HEK293 (cell line): ENCODE measurements at regions not wholly inside any gene's neighbourhood (a gene's known extent, or its start where the extent isn't known, plus 50 kb on each side); places are given as distances from the start of the nearest gene placed in this dataset.

Source experiments
- CTCF ChIA-PET: fragments of 350-600 bp; formaldehyde crosslinking; extraction: SDS; loops from one replicate; lab custom pipeline; 2021; ENCODE audit warnings: antibody characterized with exemption; lab: Yijun Ruan, JAX
- POLR2A ChIA-PET: fragments of 300-600 bp; formaldehyde crosslinking; extraction: SDS; loops from one replicate; lab custom pipeline; 2020; ENCODE audit warnings: antibody characterized with exemption, inconsistent platforms; lab: Yijun Ruan, JAX
- H3K27ac ChIP-seq: fragments of 200-500 bp; sonication (Bioruptor generic); 2 replicates; pipeline ENCODE4 v1.5.1; 2014; ENCODE audit warnings: low read depth, low read length, control low read depth, inconsistent platforms; ENCODE audit errors: extremely low read depth
- H3K36me3 ChIP-seq, 2 experiments: fragments of 200-500 bp in 1 of 2; sonication (Bioruptor generic) in 1 of 2; 1 replicate in 1 of 2; 2 replicates in 1 of 2; pipeline ENCODE4 v1.5.1; 2014 to 2017; ENCODE audit warnings: inconsistent platforms in 2 of 2, low read length in 2 of 2; ENCODE audit not compliant: control insufficient read depth in 2 of 2, insufficient read depth in 1 of 2
- H3K4me1 ChIP-seq: fragments of 200-500 bp; sonication (Bioruptor generic); 2 replicates; pipeline ENCODE4 v1.5.1; 2014; ENCODE audit warnings: mild to moderate bottlenecking, low read length, inconsistent platforms; ENCODE audit not compliant: control insufficient read depth, insufficient read depth
- H3K4me3 ChIP-seq: 2 replicates; pipeline ENCODE4 v1.5.1; 2011; ENCODE audit warnings: low read depth, mild to moderate bottlenecking, control low read depth, low read length, moderate library complexity
- H3K9me3 ChIP-seq: fragments of 200-500 bp; sonication (Bioruptor generic); 2 replicates; pipeline ENCODE4 v1.5.1; 2014; ENCODE audit warnings: low read depth, low read length, inconsistent platforms; ENCODE audit not compliant: control insufficient read depth, insufficient read depth
- GLI2 ChIP-seq: fragments of 450-650 bp; formaldehyde crosslinking; IDR thresholded peaks from 2 replicates; pipeline ENCODE4; 2017; ENCODE audit warnings: missing biosample characterization, missing genetic modification characterization, low read depth, borderline replicate concordance
- HOXA7 ChIP-seq: sonication (generic); formaldehyde crosslinking; IDR thresholded peaks from 2 replicates; pipeline ENCODE4 v1.8.1; 2022; ENCODE audit warnings: missing genetic modification reagents, borderline replicate concordance
- SCRT2 ChIP-seq: fragments of 450-650 bp; formaldehyde crosslinking; IDR thresholded peaks from 2 replicates; pipeline ENCODE4 v1.5.1; 2016; ENCODE audit warnings: missing biosample characterization, missing genetic modification characterization
- WT1 ChIP-seq: fragments of 450-650 bp; formaldehyde crosslinking; IDR thresholded peaks from 2 replicates; pipeline ENCODE4 v1.5.1; 2016; ENCODE audit warnings: missing biosample characterization, missing genetic modification characterization
- ZBTB1 ChIP-seq: fragments of 450-650 bp; formaldehyde crosslinking; IDR thresholded peaks from 2 replicates; pipeline ENCODE4 v1.5.1; 2016; ENCODE audit warnings: missing biosample characterization, missing genetic modification characterization
- ZBTB21 ChIP-seq: fragments of 450-650 bp; formaldehyde crosslinking; IDR thresholded peaks from 2 replicates; pipeline ENCODE4 v1.5.1; 2017; ENCODE audit warnings: missing biosample characterization, missing genetic modification characterization
- ZNF174 ChIP-seq: fragments of 450-650 bp; formaldehyde crosslinking; IDR thresholded peaks from 2 replicates; pipeline ENCODE4 v1.5.0; 2017; ENCODE audit warnings: missing biosample characterization, mild to moderate bottlenecking, missing genetic modification characterization
- ZNF274 ChIP-seq, 2 experiments: fragments of 200-500 bp in 1 of 2; fragments of 450-650 bp in 1 of 2; sonication (Bioruptor generic) in 1 of 2; formaldehyde crosslinking in 1 of 2; IDR thresholded peaks; 2 replicates each; pipeline versions ENCODE4 v1.5.1 to v1.6.1; 2014 to 2016; ENCODE audit warnings: borderline replicate concordance in 1 of 2, inconsistent platforms in 1 of 2, low read length in 1 of 2, missing biosample characterization in 1 of 2, missing genetic modification characterization in 1 of 2
- ZNF391 ChIP-seq: fragments of 450-650 bp; formaldehyde crosslinking; IDR thresholded peaks from 2 replicates; pipeline ENCODE4 v1.5.1; 2016; ENCODE audit warnings: low read depth, missing biosample characterization, missing genetic modification characterization, borderline replicate concordance
- ZNF555 ChIP-seq: fragments of 450-650 bp; formaldehyde crosslinking; conservative IDR thresholded peaks from 2 replicates; pipeline ENCODE4 v1.5.1; 2017; ENCODE audit warnings: missing biosample characterization, mild to moderate bottlenecking, missing genetic modification characterization, inconsistent platforms
- ZNF777 ChIP-seq: fragments of 450-650 bp; formaldehyde crosslinking; IDR thresholded peaks from 2 replicates; pipeline ENCODE4 v1.5.1; 2017; ENCODE audit warnings: missing biosample characterization, missing genetic modification characterization, borderline replicate concordance
- ZNF785 ChIP-seq: fragments of 450-650 bp; formaldehyde crosslinking; IDR thresholded peaks from 2 replicates; pipeline ENCODE4 v1.5.1; 2016; ENCODE audit warnings: missing biosample characterization, missing genetic modification characterization
- ZNF792 ChIP-seq: fragments of 450-650 bp; formaldehyde crosslinking; IDR thresholded peaks from 2 replicates; pipeline ENCODE4 v1.5.1; 2016; ENCODE audit warnings: missing biosample characterization, missing genetic modification characterization
- ZNF843 ChIP-seq: fragments of 450-650 bp; formaldehyde crosslinking; IDR thresholded peaks from 2 replicates; pipeline ENCODE4 v1.5.1; 2016; ENCODE audit warnings: missing biosample characterization, missing genetic modification characterization
- TF ChIP-seq, protein P1 (sequence below): fragments of 450-650 bp; formaldehyde crosslinking; IDR thresholded peaks from 2 replicates; pipeline ENCODE4 v1.5.1; 2017; ENCODE audit warnings: missing biosample characterization, missing genetic modification characterization
- TF ChIP-seq, protein P2 (sequence below): IDR thresholded peaks from 2 replicates; pipeline ENCODE4 v1.6.1; 2011; ENCODE audit warnings: mild to moderate bottlenecking, low read depth, low read length, borderline replicate concordance
- TF ChIP-seq, protein P3 (sequence below): fragments of 450-650 bp; formaldehyde crosslinking; IDR thresholded peaks from 2 replicates; pipeline ENCODE4 v1.5.1; 2016; ENCODE audit warnings: missing biosample characterization, missing genetic modification characterization
- TF ChIP-seq, protein P4 (sequence below): fragments of 450-650 bp; formaldehyde crosslinking; conservative IDR thresholded peaks from 2 replicates; pipeline ENCODE4 v1.5.1; 2016; ENCODE audit warnings: low read depth, missing biosample characterization, missing genetic modification characterization

DNA sequence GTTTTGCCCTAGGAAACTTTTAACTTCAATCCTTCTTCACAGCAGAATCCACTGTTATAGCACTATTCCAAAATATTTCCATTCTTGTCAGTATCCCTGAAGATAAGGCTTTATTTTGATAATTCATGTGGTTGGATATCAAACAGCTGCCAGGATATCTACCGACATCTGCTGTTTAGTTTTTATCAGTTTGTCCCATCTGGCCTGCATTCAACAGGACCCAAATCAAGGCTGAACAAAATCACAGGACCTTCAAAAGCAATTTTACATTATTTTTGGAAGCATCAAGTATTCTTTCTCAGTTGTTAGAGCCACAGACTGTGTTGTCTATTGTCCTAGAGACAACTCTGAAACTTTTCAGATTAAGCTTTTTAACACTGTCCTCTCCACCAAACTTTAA is 429.0 kb upstream of the PIK3C3 start:
- POLR2A ChIA-PET: no interaction called here
- Histone ChIP-seq H3K4me3 (no peak overlapping the region), H3K36me3 (no peaks in the 10 kb centered on the region), H3K4me1 (no peaks in the 10 kb centered on the region), H3K27ac (no peak overlapping the region), H3K9me3 (no peaks in the 10 kb centered on the region)
- CTCF ChIA-PET: interaction anchor here (0.5 kb wide), 1 partner anchor 502 kb away, joined by 3 read pairs; no protein-coding TSS in a partner anchor
- no peak for TF ChIP-seq WT1 (tag by site-specific recombination)
- TF ChIP-seq, protein P1, sequence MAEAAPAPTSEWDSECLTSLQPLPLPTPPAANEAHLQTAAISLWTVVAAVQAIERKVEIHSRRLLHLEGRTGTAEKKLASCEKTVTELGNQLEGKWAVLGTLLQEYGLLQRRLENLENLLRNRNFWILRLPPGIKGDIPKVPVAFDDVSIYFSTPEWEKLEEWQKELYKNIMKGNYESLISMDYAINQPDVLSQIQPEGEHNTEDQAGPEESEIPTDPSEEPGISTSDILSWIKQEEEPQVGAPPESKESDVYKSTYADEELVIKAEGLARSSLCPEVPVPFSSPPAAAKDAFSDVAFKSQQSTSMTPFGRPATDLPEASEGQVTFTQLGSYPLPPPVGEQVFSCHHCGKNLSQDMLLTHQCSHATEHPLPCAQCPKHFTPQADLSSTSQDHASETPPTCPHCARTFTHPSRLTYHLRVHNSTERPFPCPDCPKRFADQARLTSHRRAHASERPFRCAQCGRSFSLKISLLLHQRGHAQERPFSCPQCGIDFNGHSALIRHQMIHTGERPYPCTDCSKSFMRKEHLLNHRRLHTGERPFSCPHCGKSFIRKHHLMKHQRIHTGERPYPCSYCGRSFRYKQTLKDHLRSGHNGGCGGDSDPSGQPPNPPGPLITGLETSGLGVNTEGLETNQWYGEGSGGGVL: no peak
- no peak for TF ChIP-seq ZNF792
- TF ChIP-seq GLI2: no peak
- no peak for TF ChIP-seq ZNF391 (tag by site-specific recombination)
- no peak for TF ChIP-seq ZNF555 (tag by site-specific recombination)
- no peak for TF ChIP-seq ZBTB21 (tag by site-specific recombination)
- TF ChIP-seq, protein P2, sequence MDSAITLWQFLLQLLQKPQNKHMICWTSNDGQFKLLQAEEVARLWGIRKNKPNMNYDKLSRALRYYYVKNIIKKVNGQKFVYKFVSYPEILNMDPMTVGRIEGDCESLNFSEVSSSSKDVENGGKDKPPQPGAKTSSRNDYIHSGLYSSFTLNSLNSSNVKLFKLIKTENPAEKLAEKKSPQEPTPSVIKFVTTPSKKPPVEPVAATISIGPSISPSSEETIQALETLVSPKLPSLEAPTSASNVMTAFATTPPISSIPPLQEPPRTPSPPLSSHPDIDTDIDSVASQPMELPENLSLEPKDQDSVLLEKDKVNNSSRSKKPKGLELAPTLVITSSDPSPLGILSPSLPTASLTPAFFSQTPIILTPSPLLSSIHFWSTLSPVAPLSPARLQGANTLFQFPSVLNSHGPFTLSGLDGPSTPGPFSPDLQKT: no peak
- no peak for TF ChIP-seq ZNF777 (tag by site-specific recombination)
- no peak for TF ChIP-seq HOXA7 (CRISPR knock-in tag)
- no peak for TF ChIP-seq ZNF174 (tag by site-specific recombination)
- no peak for TF ChIP-seq ZNF274 (IDR thresholded peaks at IDR 0.05; ENCODE audit: low read length)
- TF ChIP-seq ZNF274 (tag by site-specific recombination; IDR thresholded peaks at IDR 0.05; ENCODE audit: borderline replicate concordance): no peak
- TF ChIP-seq, protein P3, sequence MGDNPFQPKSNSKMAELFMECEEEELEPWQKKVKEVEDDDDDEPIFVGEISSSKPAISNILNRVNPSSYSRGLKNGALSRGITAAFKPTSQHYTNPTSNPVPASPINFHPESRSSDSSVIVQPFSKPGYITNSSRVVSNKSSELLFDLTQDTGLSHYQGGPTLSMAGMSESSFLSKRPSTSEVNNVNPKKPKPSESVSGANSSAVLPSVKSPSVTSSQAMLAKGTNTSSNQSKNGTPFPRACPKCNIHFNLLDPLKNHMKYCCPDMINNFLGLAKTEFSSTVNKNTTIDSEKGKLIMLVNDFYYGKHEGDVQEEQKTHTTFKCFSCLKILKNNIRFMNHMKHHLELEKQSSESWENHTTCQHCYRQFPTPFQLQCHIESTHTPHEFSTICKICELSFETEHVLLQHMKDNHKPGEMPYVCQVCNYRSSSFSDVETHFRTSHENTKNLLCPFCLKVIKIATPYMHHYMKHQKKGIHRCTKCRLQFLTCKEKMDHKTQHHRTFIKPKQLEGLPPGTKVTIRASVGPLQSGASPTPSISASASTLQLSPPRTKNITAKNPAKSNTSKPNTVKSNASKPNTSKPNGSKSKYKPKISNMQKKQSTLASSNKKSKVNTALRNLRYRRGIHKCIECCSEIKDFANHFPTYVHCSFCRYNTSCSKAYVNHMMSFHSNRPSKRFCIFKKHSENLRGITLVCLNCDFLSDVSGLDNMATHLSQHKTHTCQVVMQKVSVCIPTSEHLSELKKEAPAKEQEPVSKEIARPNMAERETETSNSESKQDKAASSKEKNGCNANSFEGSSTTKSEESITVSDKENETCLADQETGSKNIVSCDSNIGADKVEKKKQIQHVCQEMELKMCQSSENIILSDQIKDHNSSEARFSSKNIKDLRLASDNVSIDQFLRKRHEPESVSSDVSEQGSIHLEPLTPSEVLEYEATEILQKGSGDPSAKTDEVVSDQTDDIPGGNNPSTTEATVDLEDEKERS (tag by site-specific recombination): no peak

DNA sequence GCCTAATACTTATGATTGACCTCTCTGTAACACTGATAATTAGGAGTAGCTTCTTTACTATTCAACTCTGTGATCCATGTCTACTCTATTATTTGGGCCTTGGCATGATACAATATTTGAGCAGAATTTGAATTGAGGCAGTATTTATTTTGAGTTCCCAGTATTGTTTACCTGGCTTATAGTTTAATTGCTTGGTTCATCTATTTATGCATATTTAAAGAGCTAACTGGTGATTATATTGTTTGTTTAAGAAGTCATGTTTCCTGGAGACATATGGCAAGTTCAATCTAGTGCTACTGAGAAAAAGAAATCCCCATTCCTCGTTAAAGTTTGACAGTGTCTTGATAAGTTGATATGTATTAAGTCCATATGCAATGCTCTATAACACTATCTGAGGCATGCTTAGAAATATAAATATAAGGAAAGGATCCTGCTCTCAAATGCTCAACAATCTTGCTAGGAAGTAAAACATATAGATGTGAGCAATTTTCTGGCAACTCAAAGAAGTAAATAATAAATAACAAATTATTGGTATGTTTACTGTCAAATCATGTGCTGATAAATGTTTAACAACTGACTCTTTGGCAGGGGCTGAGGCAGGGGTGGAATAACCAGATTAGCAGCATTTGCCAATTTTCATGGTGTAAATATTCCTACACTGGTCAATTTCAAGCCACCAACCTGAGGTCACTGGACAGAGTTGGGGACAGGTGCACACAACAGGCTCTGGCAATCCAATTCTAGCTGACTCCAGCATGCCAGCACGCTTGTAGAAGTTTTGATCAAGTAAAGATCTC is 430.2 kb upstream of the PIK3C3 start:
- CTCF ChIA-PET: no interaction called here
- no peaks in the 10 kb centered on the region for H3K36me3 ChIP-seq
- H3K4me3 ChIP-seq: no peak overlapping the region
- TF ChIP-seq ZNF785 (tag by site-specific recombination): no peak
- TF ChIP-seq ZNF843 (tag by site-specific recombination): no peak
- TF ChIP-seq, protein P4, sequence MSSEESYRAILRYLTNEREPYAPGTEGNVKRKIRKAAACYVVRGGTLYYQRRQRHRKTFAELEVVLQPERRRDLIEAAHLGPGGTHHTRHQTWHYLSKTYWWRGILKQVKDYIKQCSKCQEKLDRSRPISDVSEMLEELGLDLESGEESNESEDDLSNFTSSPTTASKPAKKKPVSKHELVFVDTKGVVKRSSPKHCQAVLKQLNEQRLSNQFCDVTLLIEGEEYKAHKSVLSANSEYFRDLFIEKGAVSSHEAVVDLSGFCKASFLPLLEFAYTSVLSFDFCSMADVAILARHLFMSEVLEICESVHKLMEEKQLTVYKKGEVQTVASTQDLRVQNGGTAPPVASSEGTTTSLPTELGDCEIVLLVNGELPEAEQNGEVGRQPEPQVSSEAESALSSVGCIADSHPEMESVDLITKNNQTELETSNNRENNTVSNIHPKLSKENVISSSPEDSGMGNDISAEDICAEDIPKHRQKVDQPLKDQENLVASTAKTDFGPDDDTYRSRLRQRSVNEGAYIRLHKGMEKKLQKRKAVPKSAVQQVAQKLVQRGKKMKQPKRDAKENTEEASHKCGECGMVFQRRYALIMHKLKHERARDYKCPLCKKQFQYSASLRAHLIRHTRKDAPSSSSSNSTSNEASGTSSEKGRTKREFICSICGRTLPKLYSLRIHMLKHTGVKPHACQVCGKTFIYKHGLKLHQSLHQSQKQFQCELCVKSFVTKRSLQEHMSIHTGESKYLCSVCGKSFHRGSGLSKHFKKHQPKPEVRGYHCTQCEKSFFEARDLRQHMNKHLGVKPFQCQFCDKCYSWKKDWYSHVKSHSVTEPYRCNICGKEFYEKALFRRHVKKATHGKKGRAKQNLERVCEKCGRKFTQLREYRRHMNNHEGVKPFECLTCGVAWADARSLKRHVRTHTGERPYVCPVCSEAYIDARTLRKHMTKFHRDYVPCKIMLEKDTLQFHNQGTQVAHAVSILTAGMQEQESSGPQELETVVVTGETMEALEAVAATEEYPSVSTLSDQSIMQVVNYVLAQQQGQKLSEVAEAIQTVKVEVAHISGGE (tag by site-specific recombination): no peak
- TF ChIP-seq, protein P2: no peak
- no peak for TF ChIP-seq SCRT2 (tag by site-specific recombination)
- no peak for TF ChIP-seq ZBTB1
- no peaks in the 10 kb centered on the region for H3K9me3 ChIP-seq
- no peaks in the 10 kb centered on the region; the same call in 1 of the 2 replicates for H3K4me1 ChIP-seq
- no peak overlapping the region for H3K27ac ChIP-seq
- POLR2A ChIA-PET: no interaction called here
